H1 (cell line): ENCODE measurements at regions not wholly inside any gene's neighbourhood (a gene's known extent, or its start where the extent isn't known, plus 50 kb on each side); places are given as distances from the start of the nearest gene placed in this dataset.

Source experiments
- CTCF ChIA-PET: fragments of 300-600 bp; sonication (Branson Sonifier 250); formaldehyde crosslinking; loops from one replicate; lab custom pipeline; 2021; ENCODE audit not compliant: partially characterized antibody; lab: Charles Lee
- POLR2A ChIA-PET: fragments of 300-600 bp; sonication (Branson Sonifier 250); formaldehyde crosslinking; loops from one replicate; lab custom pipeline; 2021; ENCODE audit warnings: inconsistent platforms; ENCODE audit not compliant: partially characterized antibody; lab: Charles Lee
- DNase-seq, 2 experiments: peaks; one replicate each; pipeline versions ENCODE4 v3.0.0 to v3.0.0-alpha.2; 2010 to 2022; ENCODE audit warnings: low spot score in 2 of 2, low read depth in 1 of 2, mixed read lengths in 1 of 2
- FAIRE-seq: peaks from 2 replicates; lab custom pipeline; 2011; peaks lifted over from hg19 to GRCh38; lab: Jason Lieb, UNC
- H2AFZ ChIP-seq: 2 replicates; pipeline ENCODE4 v1.8.1; 2012; ENCODE audit warnings: low read length, inconsistent platforms
- H2AK5ac ChIP-seq: 2 replicates; pipeline ENCODE4 v1.6.1; 2013; ENCODE audit warnings: low read depth, low read length
- H2BK120ac ChIP-seq: replicated peaks from 2 replicates; pipeline ENCODE3; 2013; ENCODE audit warnings: low read depth, low read length, inconsistent platforms
- H2BK12ac ChIP-seq: 2 replicates; pipeline ENCODE4 v1.6.1; 2013; ENCODE audit warnings: low read depth, low read length
- H2BK15ac ChIP-seq: 2 replicates; pipeline ENCODE4 v1.6.1; 2013; ENCODE audit warnings: low read length
- H2BK20ac ChIP-seq: 2 replicates; pipeline ENCODE4 v1.6.1; 2013; ENCODE audit warnings: low read length
- H2BK5ac ChIP-seq: 2 replicates; pipeline ENCODE4 v1.6.1; 2013; ENCODE audit warnings: low read depth, low read length
- H3K14ac ChIP-seq: 2 replicates; pipeline ENCODE4 v1.6.1; 2013; ENCODE audit warnings: inconsistent platforms; ENCODE audit not compliant: insufficient read length
- H3K18ac ChIP-seq: 2 replicates; pipeline ENCODE4 v1.6.1; 2013; ENCODE audit warnings: low read length; ENCODE audit errors: extremely low read depth
- H3K23ac ChIP-seq: 2 replicates; pipeline ENCODE4 v1.6.1; 2013; ENCODE audit warnings: inconsistent platforms; ENCODE audit not compliant: insufficient read length
- H3K23me2 ChIP-seq: 2 replicates; pipeline ENCODE4 v1.6.1; 2013; ENCODE audit warnings: low read depth, low read length
- H3K27ac ChIP-seq: 2 replicates; pipeline ENCODE4 v1.6.1; 2011; ENCODE audit warnings: low read depth, low read length, inconsistent platforms
- H3K27me3 ChIP-seq, 4 experiments: replicated peaks in 1 of 4; 1 replicate in 1 of 4; 2 replicates in 3 of 4; pipeline versions ENCODE4 v1.6.1 to v1.8.1; 2011 to 2013; ENCODE audit warnings: low read length in 3 of 4, mild to moderate bottlenecking in 3 of 4, inconsistent platforms in 2 of 4, mixed read lengths in 2 of 4, moderate library complexity in 1 of 4; ENCODE audit not compliant: control insufficient read depth in 3 of 4, insufficient read depth in 3 of 4; ENCODE audit errors: extremely low read depth in 1 of 4
- H3K36me3 ChIP-seq, 4 experiments: 2 replicates each; pipeline versions ENCODE4 v1.6.1 to v1.8.1; 2011 to 2013; ENCODE audit warnings: mild to moderate bottlenecking in 4 of 4, low read length in 3 of 4, moderate library complexity in 2 of 4, control low read depth in 1 of 4, inconsistent platforms in 1 of 4; ENCODE audit not compliant: insufficient read depth in 4 of 4, control insufficient read depth in 2 of 4
- H3K4ac ChIP-seq: replicated peaks from 2 replicates; pipeline ENCODE3; 2013; ENCODE audit warnings: low read length, low read depth, mixed read lengths, inconsistent platforms; ENCODE audit not compliant: insufficient read length
- H3K4me1 ChIP-seq, 4 experiments: replicated peaks in 1 of 4; 1 replicate in 1 of 4; 2 replicates in 3 of 4; pipeline versions ENCODE4 v1.6.1 to v1.8.1; 2011 to 2013; ENCODE audit warnings: low read length in 3 of 4, inconsistent platforms in 2 of 4, mixed read lengths in 1 of 4; ENCODE audit not compliant: insufficient read depth in 4 of 4, control insufficient read depth in 3 of 4
- H3K4me2 ChIP-seq, 2 experiments: 2 replicates each; pipeline versions ENCODE4 v1.6.1 to v1.8.1; 2011 to 2013; ENCODE audit warnings: low read depth in 2 of 2, low read length in 2 of 2, control low read depth in 1 of 2, inconsistent platforms in 1 of 2, mild to moderate bottlenecking in 1 of 2; ENCODE audit not compliant: insufficient read depth in 1 of 2
- H3K4me3 ChIP-seq, 4 experiments: fragments of 200-600, 300-600 bp in 1 of 4; sonication (generic), shearing (Covaris generic), sonication (Bioruptor Twin) in 1 of 4; 2 replicates each; pipeline versions ENCODE4 v1.5.1 to v1.8.1; 2011 to 2016; ENCODE audit warnings: low read length in 4 of 4, low read depth in 3 of 4, control low read depth in 2 of 4, inconsistent platforms in 2 of 4, mild to moderate bottlenecking in 2 of 4, mixed read lengths in 1 of 4, moderate library complexity in 1 of 4; ENCODE audit not compliant: insufficient read depth in 2 of 4; ENCODE audit errors: extremely low read depth in 1 of 4
- H3K56ac ChIP-seq: replicated peaks from 2 replicates; pipeline ENCODE3; 2013; ENCODE audit warnings: low read depth, mild to moderate bottlenecking, mixed read lengths, low read length, inconsistent platforms; ENCODE audit not compliant: insufficient read length
- H3K79me1 ChIP-seq: 2 replicates; pipeline ENCODE4 v1.6.1; 2013; ENCODE audit warnings: low read depth, low read length, control low read depth
- H3K79me2 ChIP-seq, 2 experiments: 2 replicates each; pipeline versions ENCODE4 v1.6.1 to v1.8.1; 2012 to 2013; ENCODE audit warnings: low read length in 2 of 2, mild to moderate bottlenecking in 2 of 2, inconsistent platforms in 1 of 2; ENCODE audit not compliant: insufficient read depth in 2 of 2, control insufficient read depth in 1 of 2
- H3K9ac ChIP-seq, 4 experiments: replicated peaks in 1 of 4; 1 replicate in 1 of 4; 2 replicates in 3 of 4; pipeline versions ENCODE4 v1.6.1 to v1.8.1; 2011 to 2013; ENCODE audit warnings: low read depth in 3 of 4, low read length in 3 of 4, control low read depth in 2 of 4, mild to moderate bottlenecking in 2 of 4, moderate library complexity in 2 of 4, inconsistent platforms in 1 of 4; ENCODE audit errors: extremely low read depth in 1 of 4
- H3K9me3 ChIP-seq, 2 experiments: 2 replicates each; pipeline versions ENCODE4 v1.6.1 to v1.8.1; 2012 to 2013; ENCODE audit warnings: mild to moderate bottlenecking in 2 of 2, moderate library complexity in 2 of 2, control low read depth in 1 of 2, inconsistent platforms in 1 of 2, low read depth in 1 of 2, low read length in 1 of 2, mixed read lengths in 1 of 2; ENCODE audit not compliant: insufficient read depth in 2 of 2
- H4K20me1 ChIP-seq, 2 experiments: replicated peaks in 1 of 2; 2 replicates each; pipeline versions ENCODE3 to v1.8.1; 2011 to 2013; ENCODE audit warnings: inconsistent platforms in 2 of 2, low read length in 2 of 2, mild to moderate bottlenecking in 1 of 2; ENCODE audit not compliant: insufficient read depth in 2 of 2, control insufficient read depth in 1 of 2
- H4K5ac ChIP-seq: 2 replicates; pipeline ENCODE4 v1.6.1; 2013; ENCODE audit warnings: low read length, low read depth, mixed read lengths, inconsistent platforms; ENCODE audit not compliant: insufficient read length
- H4K8ac ChIP-seq: 2 replicates; pipeline ENCODE4 v1.8.0; 2013; ENCODE audit warnings: mild to moderate bottlenecking, moderate library complexity, low read length, inconsistent platforms; ENCODE audit not compliant: insufficient read depth; ENCODE audit errors: extremely low read depth
- H4K91ac ChIP-seq: replicated peaks from 2 replicates; pipeline ENCODE3; 2013; ENCODE audit warnings: low read length, mixed read lengths, inconsistent platforms; ENCODE audit not compliant: insufficient read length
- BCL11A ChIP-seq, 2 experiments: IDR thresholded peaks; one replicate each; pipeline ENCODE4 v1.6.1; 2011; ENCODE audit warnings: low read depth in 2 of 2, low read length in 2 of 2, mild to moderate bottlenecking in 2 of 2
- CBX8 ChIP-seq: fragments of 300-800, 300-1000 bp; sonication (generic); IDR thresholded peaks from 2 replicates; pipeline ENCODE4 v1.7.1; 2016; ENCODE audit warnings: low read depth, low read length, borderline replicate concordance
- FOSL1 ChIP-seq: IDR thresholded peaks from 2 replicates; pipeline ENCODE4 v1.6.1; 2011; ENCODE audit warnings: mild to moderate bottlenecking, low read depth, low read length, moderate library complexity; ENCODE audit not compliant: insufficient read depth
- HDAC6 ChIP-seq: IDR thresholded peaks from one replicate; pipeline ENCODE4 v1.7.1; 2012; ENCODE audit warnings: low read depth, mild to moderate bottlenecking, inconsistent platforms, low read length, moderate library complexity
- NANOG ChIP-seq: IDR thresholded peaks from 2 replicates; pipeline ENCODE4 v1.6.1; 2011; ENCODE audit warnings: low read length, low read depth, mild to moderate bottlenecking, inconsistent platforms; ENCODE audit not compliant: insufficient read depth, poor library complexity, severe bottlenecking
- NRF1 ChIP-seq: IDR thresholded peaks from 2 replicates; pipeline ENCODE4 v1.6.1; 2011; ENCODE audit warnings: mild to moderate bottlenecking, low read depth, low read length, improper control_type of control experiment
- POLR2A ChIP-seq, 2 experiments: IDR thresholded peaks; 1 replicate in 1 of 2; 2 replicates in 1 of 2; pipeline ENCODE4 v1.6.1; 2011; ENCODE audit warnings: low read depth in 2 of 2, low read length in 2 of 2, mild to moderate bottlenecking in 2 of 2; ENCODE audit errors: control extremely low read depth in 1 of 2
- RNF2 ChIP-seq: fragments of 200-900, 300-1000 bp; sonication (generic); IDR thresholded peaks from 2 replicates; pipeline ENCODE4 v1.7.1; 2016; ENCODE audit warnings: borderline replicate concordance, low read depth, mild to moderate bottlenecking, antibody characterized with exemption, low read length; ENCODE audit not compliant: poor library complexity, severe bottlenecking; ENCODE audit errors: missing control alignments
- SP2 ChIP-seq: IDR thresholded peaks from 2 replicates; pipeline ENCODE4 v1.6.1; 2012; ENCODE audit warnings: mild to moderate bottlenecking, low read length, inconsistent platforms
- TAF7 ChIP-seq: optimal IDR thresholded peaks from 2 replicates; pipeline ENCODE3; 2011; ENCODE audit warnings: low read depth, mild to moderate bottlenecking, inconsistent platforms, low read length, moderate library complexity, borderline replicate concordance
- WGBS, 2 experiments: shearing (Covaris generic) in 1 of 2; methylation state at CpG; one replicate each; pipeline versions ENCODE4 v1.1.6 to v1.1.7; 2013 to 2015; ENCODE audit warnings: low lambda C conversion rate in 2 of 2, mixed read lengths in 2 of 2, inconsistent platforms in 1 of 2, low coverage in 1 of 2, missing lambda C conversion rate in 1 of 2; ENCODE audit not compliant: insufficient replicate concordance in 2 of 2, insufficient coverage in 1 of 2, insufficient read length in 1 of 2; ENCODE audit errors: extremely low coverage in 1 of 2, missing lambda C conversion rate in 1 of 2; 5-methylcytosine and 5-hydroxymethylcytosine counted together
- TF ChIP-seq, protein P1 (sequence below): IDR thresholded peaks from 2 replicates; pipeline ENCODE4 v1.6.1; 2012; ENCODE audit warnings: inconsistent platforms
- TF ChIP-seq, protein P2 (sequence below): IDR thresholded peaks from 2 replicates; pipeline ENCODE4 v1.6.1; 2012; ENCODE audit warnings: low read length, inconsistent platforms

DNA sequence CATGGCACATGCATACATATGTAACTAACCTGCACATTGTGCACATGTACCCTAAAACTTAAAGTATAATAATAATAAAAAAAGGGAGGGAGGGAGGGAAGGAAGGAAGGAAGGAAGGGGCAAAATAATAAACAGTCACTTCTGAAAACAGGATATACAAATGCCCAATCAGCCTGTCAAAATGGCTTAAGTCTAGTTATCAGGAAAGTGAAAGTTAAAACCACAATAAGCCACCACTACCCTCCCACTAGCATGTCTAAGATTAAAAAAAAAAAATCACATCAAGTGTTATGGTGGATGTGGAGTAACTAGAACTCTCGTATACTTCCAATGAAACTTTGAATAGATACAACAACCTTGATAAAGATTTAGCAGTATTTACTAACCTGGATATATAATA lies 145.6 kb upstream of the GMNC start:
- ChIA-PET POLR2A (no interaction called here), CTCF (no interaction called here)
- Histone ChIP-seq H3K4me2 (no peak overlapping the region), H3K79me1 (no peaks in the 10 kb centered on the region), H3K27ac (no peak overlapping the region), H3K14ac (no peak overlapping the region), H3K27me3 (no peaks in the 10 kb centered on the region), H3K4ac (no peak overlapping the region), H3K79me2 (no peaks in the 10 kb centered on the region), H3K9ac (no peak overlapping the region), H3K18ac (no peak overlapping the region), H3K4me1 (peaks cover 0 to 2% (median 0%) of the 10 kb centered on the region in 4 experiments; a peak in 1 of 7 replicates), H2BK15ac (no peak overlapping the region), H2AK5ac (no peak overlapping the region), H2AFZ (no peak overlapping the region), H3K23me2 (no peaks in the 10 kb centered on the region; the same call in 1 of the 2 replicates), H4K91ac (no peak overlapping the region), H2BK20ac (no peak overlapping the region), H3K9me3 (no peaks in the 10 kb centered on the region), H4K5ac (no peak overlapping the region), H3K23ac (no peak overlapping the region), H2BK5ac (no peak overlapping the region), H2BK120ac (no peak overlapping the region), H3K4me3 (no peak overlapping the region), H4K20me1 (no peaks in the 10 kb centered on the region), H3K56ac (no peak overlapping the region)
- 100% methylated on average over 1 of the region's 1 CpG; no CpG with 5 or more reads in 1 of the 2 experiments for WGBS, 2 experiments
- FAIRE-seq: no peak
- no peak for DNase-seq
- TF ChIP-seq SP2 (no peak), RNF2 (no peak), NANOG (no peak), POLR2A (IDR thresholded peaks at IDR 0.05; ENCODE audit: control extremely low read depth in 1 of 2, low read depth in 2 of 2, low read length in 2 of 2) (no peak), TAF7 (no peak), HDAC6 (no peak), BCL11A (IDR thresholded peaks at IDR 0.05; ENCODE audit: low read depth in 2 of 2, low read length in 2 of 2) (no peak), FOSL1 (no peak), NRF1 (no peak), CBX8 (no peak)
- TF ChIP-seq, protein P1, sequence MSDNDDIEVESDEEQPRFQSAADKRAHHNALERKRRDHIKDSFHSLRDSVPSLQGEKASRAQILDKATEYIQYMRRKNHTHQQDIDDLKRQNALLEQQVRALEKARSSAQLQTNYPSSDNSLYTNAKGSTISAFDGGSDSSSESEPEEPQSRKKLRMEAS: no peak
- TF ChIP-seq, protein P2, sequence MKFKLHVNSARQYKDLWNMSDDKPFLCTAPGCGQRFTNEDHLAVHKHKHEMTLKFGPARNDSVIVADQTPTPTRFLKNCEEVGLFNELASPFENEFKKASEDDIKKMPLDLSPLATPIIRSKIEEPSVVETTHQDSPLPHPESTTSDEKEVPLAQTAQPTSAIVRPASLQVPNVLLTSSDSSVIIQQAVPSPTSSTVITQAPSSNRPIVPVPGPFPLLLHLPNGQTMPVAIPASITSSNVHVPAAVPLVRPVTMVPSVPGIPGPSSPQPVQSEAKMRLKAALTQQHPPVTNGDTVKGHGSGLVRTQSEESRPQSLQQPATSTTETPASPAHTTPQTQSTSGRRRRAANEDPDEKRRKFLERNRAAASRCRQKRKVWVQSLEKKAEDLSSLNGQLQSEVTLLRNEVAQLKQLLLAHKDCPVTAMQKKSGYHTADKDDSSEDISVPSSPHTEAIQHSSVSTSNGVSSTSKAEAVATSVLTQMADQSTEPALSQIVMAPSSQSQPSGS: no peak
- TF ChIP-seq, all 59 proteins: peak for 0
- Histone ChIP-seq H2BK12ac (no peak overlapping the region), H3K36me3 (no peaks in the 10 kb centered on the region), H4K8ac (no peak overlapping the region)
